T1000 (cell line): ENCODE measurements at regions not wholly inside any gene's neighbourhood (a gene's known extent, or its start where the extent isn't known, plus 50 kb on each side); places are given as distances from the start of the nearest gene placed in this dataset.
A peak's percentile ranks its signal among the peaks of the same experiment; 100 is the strongest.

ENCODE experiments used
- DNase-seq: peaks from one replicate; lab custom pipeline; 2025; ENCODE audit warnings: mixed read lengths; lab: John Stamatoyannopoulos, UW

GRCh38 chr12:45627407-45628069 is 102.0 kb upstream of the ARID2 start:
- DNase-seq, result no peak

GRCh38 chr12:45629292-45629691 is 100.2 kb upstream of the ARID2 start:
- no peak for DNase-seq

- no peak for DNase-seq
Measured at GRCh38 chr12:45633733-45634132, 95.8 kb upstream of the ARID2 start.

GRCh38 chr12:45634273-45634917 is 95.1 kb upstream of the ARID2 start:
- no peak for DNase-seq

- DNase-seq, result no peak
Measured at GRCh38 chr12:45637242-45637641, 92.3 kb upstream of the ARID2 start.

- DNase-seq, result no peak
Measured at GRCh38 chr12:45637706-45638105, 91.8 kb upstream of the ARID2 start.

- no peak for DNase-seq
Measured at GRCh38 chr12:45638386-45638785, 91.1 kb upstream of the ARID2 start.

GRCh38 chr12:45644541-45644940 is 85.0 kb upstream of the ARID2 start:
- DNase-seq, result no peak

- no peak for DNase-seq
Measured at GRCh38 chr12:45646851-45647581, 82.5 kb upstream of the ARID2 start.

GRCh38 chr12:45648070-45648469 is 81.4 kb upstream of the ARID2 start:
- no peak for DNase-seq

GRCh38 chr12:45651029-45651428 is 78.5 kb upstream of the ARID2 start:
- no peak for DNase-seq

GRCh38 chr12:45654002-45654665 is 75.4 kb upstream of the ARID2 start:
- DNase-seq, result no peak

- no peak for DNase-seq
Measured at GRCh38 chr12:45655186-45655585, 74.3 kb upstream of the ARID2 start.

GRCh38 chr12:45655743-45656142 is 73.8 kb upstream of the ARID2 start:
- DNase-seq, result no peak

GRCh38 chr12:45658020-45658419 is 71.5 kb upstream of the ARID2 start:
- no peak for DNase-seq

- peak; percentile 99 for DNase-seq
Measured at GRCh38 chr12:45660330-45660729, 69.2 kb upstream of the ARID2 start.

- DNase-seq, result no peak
Measured at GRCh38 chr12:45663455-45663854, 66.1 kb upstream of the ARID2 start.

- no peak for DNase-seq
Measured at GRCh38 chr12:45665941-45666340, 63.6 kb upstream of the ARID2 start.

- no peak for DNase-seq
Measured at GRCh38 chr12:45666396-45666795, 63.1 kb upstream of the ARID2 start.

- no peak for DNase-seq
Measured at GRCh38 chr12:45666816-45667215, 62.7 kb upstream of the ARID2 start.

- no peak for DNase-seq
Measured at GRCh38 chr12:45667761-45668160, 61.7 kb upstream of the ARID2 start.

- DNase-seq, result no peak
Measured at GRCh38 chr12:45668641-45669040, 60.9 kb upstream of the ARID2 start.

GRCh38 chr12:45669093-45669492 is 60.4 kb upstream of the ARID2 start:
- DNase-seq, result no peak
